H9 (cell line): ENCODE measurements at regions not wholly inside any gene's neighbourhood (a gene's known extent, or its start where the extent isn't known, plus 50 kb on each side); places are given as distances from the start of the nearest gene placed in this dataset.

Experiments
- DNase-seq: peaks from one replicate; pipeline ENCODE4 v3.0.0-alpha.2; 2017
- H2AFZ ChIP-seq: one replicate; pipeline ENCODE4 v1.6.1; 2013; ENCODE audit warnings: mild to moderate bottlenecking, low read length, control low read depth, moderate library complexity
- H2AK5ac ChIP-seq: 2 replicates; pipeline ENCODE4 v1.6.1; 2013; ENCODE audit warnings: low read length, control low read depth, mixed read lengths; ENCODE audit not compliant: insufficient read length
- H2BK120ac ChIP-seq: one replicate; pipeline ENCODE4 v1.6.1; 2013; ENCODE audit warnings: low read depth, mild to moderate bottlenecking, low read length, control low read depth, inconsistent platforms; ENCODE audit not compliant: poor library complexity, severe bottlenecking
- H2BK12ac ChIP-seq: 2 replicates; pipeline ENCODE4 v1.6.1; 2013; ENCODE audit warnings: low read length, control low read depth, mixed read lengths, low read depth; ENCODE audit not compliant: insufficient read length
- H2BK15ac ChIP-seq: 2 replicates; pipeline ENCODE4 v1.6.1; 2013; ENCODE audit warnings: low read depth, low read length, control low read depth
- H2BK20ac ChIP-seq: one replicate; pipeline ENCODE4 v1.6.1; 2013; ENCODE audit warnings: low read depth, mild to moderate bottlenecking, low read length, control low read depth, inconsistent platforms; ENCODE audit not compliant: poor library complexity, severe bottlenecking
- H2BK5ac ChIP-seq: 2 replicates; pipeline ENCODE4 v1.6.1; 2013; ENCODE audit warnings: low read length, control low read depth, mixed read lengths; ENCODE audit not compliant: insufficient read length
- H3K14ac ChIP-seq: 2 replicates; pipeline ENCODE4 v1.6.1; 2013; ENCODE audit warnings: low read length, control low read depth; ENCODE audit not compliant: insufficient read depth
- H3K18ac ChIP-seq: 2 replicates; pipeline ENCODE4 v1.6.1; 2013; ENCODE audit warnings: low read depth, mild to moderate bottlenecking, mixed read lengths, low read length, control low read depth; ENCODE audit not compliant: insufficient read length
- H3K23ac ChIP-seq: 2 replicates; pipeline ENCODE4 v1.6.1; 2013; ENCODE audit warnings: low read length, control low read depth, mixed read lengths, low read depth; ENCODE audit not compliant: insufficient read length
- H3K23me2 ChIP-seq: 2 replicates; pipeline ENCODE4 v1.6.1; 2013; ENCODE audit warnings: low read depth, mild to moderate bottlenecking, mixed read lengths, low read length, control low read depth; ENCODE audit not compliant: insufficient read length, poor library complexity, severe bottlenecking
- H3K27ac ChIP-seq: 2 replicates; pipeline ENCODE4 v1.5.1; 2013; ENCODE audit warnings: low read length, control low read depth, mixed read lengths, low read depth; ENCODE audit not compliant: insufficient read length
- H3K27me3 ChIP-seq: 2 replicates; pipeline ENCODE4 v1.6.1; 2013; ENCODE audit warnings: low read length, control low read depth, inconsistent platforms; ENCODE audit not compliant: insufficient read depth
- H3K4ac ChIP-seq: 2 replicates; pipeline ENCODE4 v1.6.1; 2013; ENCODE audit warnings: low read depth, mild to moderate bottlenecking, control low read depth, inconsistent platforms, low read length, moderate library complexity
- H3K4me1 ChIP-seq: 2 replicates; pipeline ENCODE4 v1.6.1; 2013; ENCODE audit warnings: low read length, control low read depth, inconsistent platforms; ENCODE audit not compliant: insufficient read depth
- H3K4me2 ChIP-seq: 2 replicates; pipeline ENCODE4 v1.6.1; 2013; ENCODE audit warnings: low read length, control low read depth, mixed read lengths; ENCODE audit not compliant: insufficient read length, insufficient read depth
- H3K56ac ChIP-seq: 2 replicates; pipeline ENCODE4 v1.6.1; 2013; ENCODE audit warnings: low read depth, mild to moderate bottlenecking, mixed read lengths, low read length, control low read depth; ENCODE audit not compliant: insufficient read length
- H3K79me1 ChIP-seq: 2 replicates; pipeline ENCODE4 v1.6.1; 2013; ENCODE audit warnings: low read depth, mild to moderate bottlenecking, moderate library complexity, low read length, control low read depth, inconsistent platforms; ENCODE audit not compliant: insufficient read depth, poor library complexity, severe bottlenecking
- H3K79me2 ChIP-seq: 2 replicates; pipeline ENCODE4 v1.6.1; 2013; ENCODE audit warnings: low read length, control low read depth, inconsistent platforms; ENCODE audit not compliant: insufficient read depth
- H3K9ac ChIP-seq: 2 replicates; pipeline ENCODE4 v1.6.1; 2013; ENCODE audit warnings: low read length, control low read depth, mixed read lengths; ENCODE audit not compliant: insufficient read length; ENCODE audit errors: extremely low read depth
- H3K9me3 ChIP-seq: one replicate; pipeline ENCODE4 v1.6.1; 2013; ENCODE audit warnings: low read depth, low read length, inconsistent platforms; ENCODE audit not compliant: control insufficient read depth
- H3T11ph ChIP-seq: one replicate; pipeline ENCODE4 v1.6.1; 2013; ENCODE audit warnings: mild to moderate bottlenecking, low read length, control low read depth, inconsistent platforms
- H4K20me1 ChIP-seq: one replicate; pipeline ENCODE4 v1.6.1; 2013; ENCODE audit not compliant: control insufficient read depth, insufficient read length, insufficient read depth
- H4K5ac ChIP-seq: 2 replicates; pipeline ENCODE4 v1.6.1; 2013; ENCODE audit warnings: low read depth, mild to moderate bottlenecking, mixed read lengths, low read length, control low read depth; ENCODE audit not compliant: insufficient read length
- H4K8ac ChIP-seq: replicated peaks from 2 replicates; pipeline ENCODE4 v1.6.1; 2013; ENCODE audit warnings: low read length, control low read depth, mixed read lengths, low read depth; ENCODE audit not compliant: insufficient read length
- H4K91ac ChIP-seq: 2 replicates; pipeline ENCODE4 v1.6.1; 2013; ENCODE audit warnings: low read depth, mild to moderate bottlenecking, moderate library complexity, mixed read lengths, low read length, control low read depth; ENCODE audit not compliant: insufficient read length
- H3K27ac Mint-ChIP-seq, 3 experiments: 2 replicates in 2 of 3; 3 replicates in 1 of 3; pipeline ENCODE4 v1.8.0; 2020 to 2021; ENCODE audit warnings: mixed read lengths in 3 of 3, mild to moderate bottlenecking in 1 of 3, moderate library complexity in 1 of 3
- H3K27me3 Mint-ChIP-seq: 2 replicates; pipeline ENCODE4 v1.8.0; 2021; ENCODE audit warnings: low read depth, mild to moderate bottlenecking, moderate library complexity, mixed read lengths
- H3K36me3 Mint-ChIP-seq, 3 experiments: 2 replicates in 2 of 3; 3 replicates in 1 of 3; pipeline ENCODE4 v1.8.0; 2020 to 2021; ENCODE audit warnings: low read depth in 3 of 3, mixed read lengths in 3 of 3; ENCODE audit not compliant: insufficient read depth in 1 of 3
- H3K4me1 Mint-ChIP-seq, 2 experiments: 2 replicates each; pipeline ENCODE4 v1.8.0; 2020; ENCODE audit warnings: mixed read lengths in 2 of 2
- H3K4me3 Mint-ChIP-seq, 2 experiments: 2 replicates in 1 of 2; 3 replicates in 1 of 2; pipeline ENCODE4 v1.8.0; 2020 to 2021; ENCODE audit warnings: mild to moderate bottlenecking in 2 of 2, mixed read lengths in 2 of 2, moderate library complexity in 1 of 2
- H3K9me3 Mint-ChIP-seq, 2 experiments: 2 replicates in 1 of 2; 3 replicates in 1 of 2; pipeline ENCODE4 v1.8.0; 2020; ENCODE audit warnings: mild to moderate bottlenecking in 2 of 2, mixed read lengths in 2 of 2, moderate library complexity in 1 of 2
- CTCF ChIP-seq: fragments of 200-600 bp; sonication (generic); conservative IDR thresholded peaks from 3 replicates; pipeline ENCODE4 v1.8.0; 2021; ENCODE audit warnings: antibody characterized with exemption, mild to moderate bottlenecking
- WGBS: extraction: QIAGEN DNeasy Blood & Tissue Kit; methylation state at CpG from one replicate; pipeline ENCODE4 v1.1.7; 2013; ENCODE audit warnings: missing lambda C conversion rate, low lambda C conversion rate, mixed read lengths; ENCODE audit not compliant: insufficient read length; ENCODE audit errors: extremely low coverage; 5-methylcytosine and 5-hydroxymethylcytosine counted together

GRCh38 chr6:113203715-113204110 lies 653.4 kb upstream of the MARCKS start:
- H3K36me3 Mint-ChIP-seq: no peaks in the 10 kb centered on the region
- Histone ChIP-seq H4K8ac (no peak overlapping the region), H3K9me3 (no peaks in the 10 kb centered on the region), H2BK120ac (no peak overlapping the region), H3K79me1 (no peaks in the 10 kb centered on the region), H3K79me2 (no peaks in the 10 kb centered on the region), H2BK15ac (no peak overlapping the region), H3K23me2 (no peaks in the 10 kb centered on the region), H4K5ac (no peak overlapping the region), H3K4me2 (no peak overlapping the region), H3K4ac (no peak overlapping the region), H2BK12ac (no peak overlapping the region), H3T11ph (no peak overlapping the region), H3K27ac (no peak overlapping the region), H3K18ac (no peak overlapping the region), H2BK5ac (no peak overlapping the region), H3K4me1 (no peaks in the 10 kb centered on the region), H4K20me1 (no peaks in the 10 kb centered on the region), H3K14ac (no peak overlapping the region), H3K27me3 (no peaks in the 10 kb centered on the region), H2BK20ac (no peak overlapping the region), H2AFZ (no peak overlapping the region), H3K9ac (no peak overlapping the region), H2AK5ac (no peak overlapping the region), H3K23ac (no peak overlapping the region), H3K56ac (no peak overlapping the region), H4K91ac (no peak overlapping the region)
- no peak overlapping the region for H3K4me3 Mint-ChIP-seq
- no peaks in the 10 kb centered on the region for H3K4me1 Mint-ChIP-seq
- H3K9me3 Mint-ChIP-seq: no peaks in the 10 kb centered on the region
- DNase-seq: no peak
- TF ChIP-seq CTCF: no peak
- no peaks in the 10 kb centered on the region for H3K27me3 Mint-ChIP-seq
- no peak overlapping the region for H3K27ac Mint-ChIP-seq
- no CpG with 5 or more reads among the region's 4 CpGs for WGBS
